M059J (cell line): ENCODE measurements at regions not wholly inside any gene's neighbourhood (a gene's known extent, or its start where the extent isn't known, plus 50 kb on each side); places are given as distances from the start of the nearest gene placed in this dataset.

Experiments
- DNase-seq: peaks from one replicate; pipeline ENCODE4 v3.0.0-alpha.2; 2012; ENCODE audit warnings: low read depth

GRCh38 chr7:21089653-21090052, 303.0 kb upstream of the SP8 start:
- no peak for DNase-seq

GRCh38 chr7:21092766-21093702, 306.3 kb upstream of the SP8 start:
- no peak for DNase-seq

- no peak for DNase-seq
Observed at GRCh38 chr7:21094589-21094988, 307.9 kb upstream of the SP8 start.

- peak; percentile 11 for DNase-seq
Observed at GRCh38 chr7:21099432-21099831, 312.7 kb upstream of the SP8 start.

- no peak for DNase-seq
Observed at GRCh38 chr7:21099955-21100354, 313.3 kb upstream of the SP8 start.

- DNase-seq = no peak
Observed at GRCh38 chr7:21101541-21101940, 314.9 kb upstream of the SP8 start.

GRCh38 chr7:21103426-21104123, 316.9 kb upstream of the SP8 start:
- DNase-seq = no peak

GRCh38 chr7:21104124-21104500, 317.4 kb upstream of the SP8 start:
- DNase-seq = no peak

- DNase-seq = no peak
Observed at GRCh38 chr7:21106296-21106732, 319.6 kb upstream of the SP8 start.

- no peak for DNase-seq
Observed at GRCh38 chr7:21107101-21107500, 320.4 kb upstream of the SP8 start.

GRCh38 chr7:21108182-21108581, 319.7 kb upstream of the SP4 start:
- no peak for DNase-seq

GRCh38 chr7:21113609-21114415, 314.1 kb upstream of the SP4 start:
- DNase-seq = no peak

GRCh38 chr7:21123586-21123985, 304.3 kb upstream of the SP4 start:
- DNase-seq = no peak

GRCh38 chr7:21125297-21125696, 302.6 kb upstream of the SP4 start:
- no peak for DNase-seq

GRCh38 chr7:21128062-21128817, 299.6 kb upstream of the SP4 start:
- no peak for DNase-seq

- no peak for DNase-seq
Observed at GRCh38 chr7:21131897-21132296, 296.0 kb upstream of the SP4 start.

- no peak for DNase-seq
Observed at GRCh38 chr7:21134631-21135030, 293.3 kb upstream of the SP4 start.

GRCh38 chr7:21135437-21135836, 292.4 kb upstream of the SP4 start:
- no peak for DNase-seq

- DNase-seq = no peak
Observed at GRCh38 chr7:21137640-21138039, 290.2 kb upstream of the SP4 start.

- DNase-seq = no peak
Observed at GRCh38 chr7:21140622-21141021, 287.3 kb upstream of the SP4 start.

- no peak for DNase-seq
Observed at GRCh38 chr7:21141476-21141875, 286.4 kb upstream of the SP4 start.

GRCh38 chr7:21142081-21142480, 285.8 kb upstream of the SP4 start:
- DNase-seq = no peak
